A673 (cell line): ENCODE measurements at regions not wholly inside any gene's neighbourhood (a gene's known extent, or its start where the extent isn't known, plus 50 kb on each side); places are given as distances from the start of the nearest gene placed in this dataset.

Experiments used
- EZH2 ChIP-seq: fragments of 200-600 bp; sonication (generic); IDR thresholded peaks from 2 replicates; pipeline ENCODE4 v1.6.1; 2017; ENCODE audit warnings: borderline replicate concordance, low read depth, mild to moderate bottlenecking, mixed read lengths, antibody characterized with exemption, low read length; ENCODE audit not compliant: poor library complexity, severe bottlenecking
- TF ChIP-seq, protein P1 (sequence below): fragments of 300-800, 200-600 bp; sonication (generic); conservative IDR thresholded peaks from 2 replicates; pipeline ENCODE4 v1.5.1; 2017; ENCODE audit warnings: low read depth, mild to moderate bottlenecking, antibody characterized with exemption, low read length, moderate library complexity, mixed read lengths

DNA sequence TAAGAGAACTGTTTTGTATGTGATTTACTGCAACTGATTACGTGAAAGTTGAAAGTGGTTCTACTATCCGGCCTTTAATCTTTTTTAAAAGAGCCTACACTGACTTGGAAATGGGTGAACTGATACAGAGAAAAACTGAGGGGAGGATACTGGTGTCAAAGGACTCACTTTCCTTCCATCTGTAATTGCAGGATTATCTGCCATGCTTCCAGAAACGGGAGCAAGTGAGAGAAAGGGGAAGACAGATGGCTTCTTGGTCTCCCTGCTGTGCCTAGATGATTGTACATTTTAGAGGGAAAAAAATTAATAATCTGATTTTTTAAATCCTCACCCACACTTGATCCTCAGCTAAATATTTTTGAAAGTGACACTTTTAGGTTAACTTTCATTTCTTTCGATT, 88.3 kb upstream of the GRID2 start:
- TF ChIP-seq, protein P1, sequence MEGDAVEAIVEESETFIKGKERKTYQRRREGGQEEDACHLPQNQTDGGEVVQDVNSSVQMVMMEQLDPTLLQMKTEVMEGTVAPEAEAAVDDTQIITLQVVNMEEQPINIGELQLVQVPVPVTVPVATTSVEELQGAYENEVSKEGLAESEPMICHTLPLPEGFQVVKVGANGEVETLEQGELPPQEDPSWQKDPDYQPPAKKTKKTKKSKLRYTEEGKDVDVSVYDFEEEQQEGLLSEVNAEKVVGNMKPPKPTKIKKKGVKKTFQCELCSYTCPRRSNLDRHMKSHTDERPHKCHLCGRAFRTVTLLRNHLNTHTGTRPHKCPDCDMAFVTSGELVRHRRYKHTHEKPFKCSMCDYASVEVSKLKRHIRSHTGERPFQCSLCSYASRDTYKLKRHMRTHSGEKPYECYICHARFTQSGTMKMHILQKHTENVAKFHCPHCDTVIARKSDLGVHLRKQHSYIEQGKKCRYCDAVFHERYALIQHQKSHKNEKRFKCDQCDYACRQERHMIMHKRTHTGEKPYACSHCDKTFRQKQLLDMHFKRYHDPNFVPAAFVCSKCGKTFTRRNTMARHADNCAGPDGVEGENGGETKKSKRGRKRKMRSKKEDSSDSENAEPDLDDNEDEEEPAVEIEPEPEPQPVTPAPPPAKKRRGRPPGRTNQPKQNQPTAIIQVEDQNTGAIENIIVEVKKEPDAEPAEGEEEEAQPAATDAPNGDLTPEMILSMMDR = no peak
- TF ChIP-seq EZH2 = no peak
